Activated B cell treated with CpG ODN at 0.5 μM for 24 hours (primary cell): ENCODE measurements at regions not wholly inside any gene's neighbourhood (a gene's known extent, or its start where the extent isn't known, plus 50 kb on each side); places are given as distances from the start of the nearest gene placed in this dataset.
A peak's percentile ranks its signal among the peaks of the same experiment; 100 is the strongest.

Source experiments
- ATAC-seq: fragments of 200-7000 bp; cut with Tn5 transposase; one replicate; pipeline ENCODE4 v1.10.0; 2021; ENCODE audit warnings: low read depth, mild to moderate bottlenecking, moderate library complexity
- CTCF ChIA-PET: fragments of 350-600 bp; sonication (Branson Sonifier 250); formaldehyde crosslinking; loops from one replicate; lab custom pipeline; 2021; ENCODE audit warnings: antibody characterized with exemption; lab: Charles Lee
- POLR2A ChIA-PET: fragments of 350-600 bp; sonication (Branson Sonifier 250); formaldehyde crosslinking; loops from one replicate; lab custom pipeline; 2021; ENCODE audit warnings: antibody characterized with exemption; lab: Charles Lee
- DNase-seq: peaks from one replicate; pipeline ENCODE4 v3.0.0; 2022
- H3K27ac Mint-ChIP-seq: one replicate; pipeline ENCODE4 v1.8.0; 2020; ENCODE audit warnings: mixed read lengths
- H3K27me3 Mint-ChIP-seq: one replicate; pipeline ENCODE4 v1.8.0; 2021; ENCODE audit warnings: mixed read lengths
- H3K36me3 Mint-ChIP-seq: one replicate; pipeline ENCODE4 v1.8.0; 2021; ENCODE audit warnings: low read depth, mixed read lengths
- H3K4me1 Mint-ChIP-seq: one replicate; pipeline ENCODE4 v1.8.0; 2021; ENCODE audit warnings: mixed read lengths
- H3K4me3 Mint-ChIP-seq: one replicate; pipeline ENCODE4 v1.8.0; 2020; ENCODE audit warnings: mild to moderate bottlenecking, mixed read lengths
- H3K9me3 Mint-ChIP-seq: one replicate; pipeline ENCODE4 v1.8.0; 2020; ENCODE audit warnings: mixed read lengths
- CTCF ChIP-seq: fragments of 200-600 bp; IDR thresholded peaks from one replicate; pipeline ENCODE4 v1.8.0; 2022; ENCODE audit warnings: antibody characterized with exemption, mild to moderate bottlenecking
- intact Hi-C: fragments of 100-400 bp; cut with micrococcal nuclease; formaldehyde crosslinking; loops from one replicate; pipeline ENCODE4 v1.15.1; 2024

GRCh38 chrX:20421275-20421674 is 154.6 kb upstream of the RPS6KA3 start:
- Mint-ChIP-seq H3K27ac (no peak overlapping the region), H3K9me3 (no peaks in the 10 kb centered on the region), H3K36me3 (no peaks in the 10 kb centered on the region), H3K4me1 (peaks cover 17% of the 10 kb centered on the region), H3K4me3 (no peak overlapping the region), H3K27me3 (no peaks in the 10 kb centered on the region)
- CTCF ChIA-PET, result no interaction called here
- ATAC-seq (no peak), DNase-seq (no peak)
- POLR2A ChIA-PET, result no interaction called here
- intact Hi-C loops, result no loop called here
- TF ChIP-seq CTCF, result no peak

- H3K4me1 Mint-ChIP-seq, result peaks cover 17% of the 10 kb centered on the region
- no peaks in the 10 kb centered on the region for H3K9me3 Mint-ChIP-seq
- POLR2A ChIA-PET, result no interaction called here
- CTCF ChIA-PET, result no interaction called here
- H3K4me3 Mint-ChIP-seq, result no peak overlapping the region
- ATAC-seq (no peak), DNase-seq (no peak)
- no peak overlapping the region for H3K27ac Mint-ChIP-seq
- intact Hi-C loops, result no loop called here
- no peaks in the 10 kb centered on the region for H3K27me3 Mint-ChIP-seq
- H3K36me3 Mint-ChIP-seq, result no peaks in the 10 kb centered on the region
- no peak for TF ChIP-seq CTCF
Measured at GRCh38 chrX:20420058-20420457, 153.3 kb upstream of the RPS6KA3 start.

- TF ChIP-seq CTCF, result no peak
- Mint-ChIP-seq H3K36me3 (no peaks in the 10 kb centered on the region), H3K9me3 (no peaks in the 10 kb centered on the region), H3K4me1 (peaks cover 26% of the 10 kb centered on the region), H3K27ac (peak overlapping the region; percentile 81), H3K4me3 (peak overlapping the region; percentile 58), H3K27me3 (no peaks in the 10 kb centered on the region)
- ATAC-seq (peak; percentile 67), DNase-seq (peak; percentile 15)
- intact Hi-C loops, result no loop called here
- CTCF ChIA-PET, result no interaction called here
- POLR2A ChIA-PET, result interaction anchor here (0.8 to 2.0 kb wide), 3 partner anchors 9 to 152 kb away, joined by 3 to 8 read pairs (median 4); partner anchors contain the start of gene RPS6KA3
Measured at GRCh38 chrX:20418379-20419150, 151.9 kb upstream of the RPS6KA3 start.

- ChIA-PET POLR2A (no interaction called here), CTCF (interaction anchor here (0.6 kb wide), 1 partner anchor 1909 kb away, joined by 3 read pairs; no protein-coding TSS in a partner anchor)
- TF ChIP-seq CTCF, result no peak
- intact Hi-C loops, result loop anchor here (5.0 kb wide), 1 partner anchor 38 kb away; no protein-coding TSS in a partner anchor
- ATAC-seq (no peak), DNase-seq (no peak)
- Mint-ChIP-seq H3K27ac (no peak overlapping the region), H3K9me3 (no peaks in the 10 kb centered on the region), H3K4me3 (no peak overlapping the region), H3K27me3 (no peaks in the 10 kb centered on the region), H3K36me3 (no peaks in the 10 kb centered on the region), H3K4me1 (peaks cover 38% of the 10 kb centered on the region)
Measured at GRCh38 chrX:20414762-20415445, 148.2 kb upstream of the RPS6KA3 start.

GRCh38 chrX:20414066-20414465 is 147.4 kb upstream of the RPS6KA3 start:
- peak; percentile 20 for ATAC-seq

More at GRCh38 chrX:20414066-20414465, 147.4 kb upstream of the RPS6KA3 start:
- DNase-seq, result no peak
- no peaks in the 10 kb centered on the region for H3K9me3 Mint-ChIP-seq
- CTCF ChIA-PET, result no interaction called here
- intact Hi-C loops, result loop anchor here (5.0 kb wide), 1 partner anchor 37 kb away; no protein-coding TSS in a partner anchor
- no peak for TF ChIP-seq CTCF
- peaks cover 34% of the 10 kb centered on the region for H3K4me1 Mint-ChIP-seq
- no peak overlapping the region for H3K4me3 Mint-ChIP-seq
- H3K27ac Mint-ChIP-seq, result no peak overlapping the region
- no peaks in the 10 kb centered on the region for H3K27me3 Mint-ChIP-seq
- H3K36me3 Mint-ChIP-seq, result no peaks in the 10 kb centered on the region
- POLR2A ChIA-PET, result no interaction called here
